AG09319 (cell line): ENCODE measurements at regions not wholly inside any gene's neighbourhood (a gene's known extent, or its start where the extent isn't known, plus 50 kb on each side); places are given as distances from the start of the nearest gene placed in this dataset.

ENCODE experiments used
- DNase-seq: peaks from one replicate; pipeline ENCODE4 v3.0.0-alpha.2; 2010; ENCODE audit warnings: low read depth; ENCODE audit errors: extremely low read depth
- CTCF ChIP-seq: IDR thresholded peaks from 2 replicates; pipeline ENCODE4 v1.5.1; 2011; ENCODE audit warnings: low read depth, mild to moderate bottlenecking, inconsistent platforms, low read length, moderate library complexity

- DNase-seq: no peak
- TF ChIP-seq CTCF: no peak
Measured at GRCh38 chr5:96243862-96244261, 189.2 kb downstream of the PCSK1 start.

- DNase-seq: peak; percentile 49
- no peak for TF ChIP-seq CTCF
Measured at GRCh38 chr5:96243203-96243602, 189.8 kb downstream of the PCSK1 start.

- DNase-seq: no peak
- TF ChIP-seq CTCF: no peak
Measured at GRCh38 chr5:96242571-96242970, 190.5 kb downstream of the PCSK1 start.

GRCh38 chr5:96236831-96237230 lies 196.2 kb downstream of the PCSK1 start:
- no peak for TF ChIP-seq CTCF
- no peak for DNase-seq

- TF ChIP-seq CTCF: no peak
- DNase-seq: no peak
Measured at GRCh38 chr5:96236051-96236450, 197.0 kb downstream of the PCSK1 start.

- no peak for TF ChIP-seq CTCF
- DNase-seq: no peak
Measured at GRCh38 chr5:96235008-96235910, 197.8 kb downstream of the PCSK1 start.

GRCh38 chr5:96232602-96233001 lies 200.4 kb downstream of the PCSK1 start:
- no peak for DNase-seq
- no peak for TF ChIP-seq CTCF
